Karpas-422 (cell line): ENCODE measurements at regions not wholly inside any gene's neighbourhood (a gene's known extent, or its start where the extent isn't known, plus 50 kb on each side); places are given as distances from the start of the nearest gene placed in this dataset.
"Not testable (repeated sequence)": the region's sequence is repeated elsewhere in the genome, so short reads cannot be mapped to it uniquely, and the experiment has no call there.

Experiments
- DNase-seq: peaks from one replicate; pipeline ENCODE4 v3.0.0-alpha.2; 2015
- H2AFZ ChIP-seq: fragments of 200-600 bp; sonication (generic); 2 replicates; pipeline ENCODE4 v1.6.1; 2014; ENCODE audit warnings: antibody characterized with exemption, low read length, mixed read lengths
- H3K27ac ChIP-seq: fragments of 200-600 bp; sonication (generic); 2 replicates; pipeline ENCODE4 v1.5.1; 2014; ENCODE audit warnings: mild to moderate bottlenecking, low read length, moderate library complexity
- H3K27me3 ChIP-seq: fragments of 200-600 bp; sonication (generic); 2 replicates; pipeline ENCODE4 v1.6.1; 2014; ENCODE audit warnings: low read length, mixed read lengths
- H3K36me3 ChIP-seq: fragments of 200-600 bp; sonication (generic); 2 replicates; pipeline ENCODE4 v1.6.1; 2014; ENCODE audit warnings: low read length, mixed read lengths; ENCODE audit not compliant: insufficient read depth
- H3K4me1 ChIP-seq: fragments of 200-600 bp; sonication (generic); 2 replicates; pipeline ENCODE4 v1.6.1; 2014; ENCODE audit warnings: mild to moderate bottlenecking, low read length, mixed read lengths
- H3K4me2 ChIP-seq: fragments of 200-600 bp; sonication (generic); 2 replicates; pipeline ENCODE4 v1.6.1; 2014; ENCODE audit warnings: low read length, low read depth, mild to moderate bottlenecking; ENCODE audit not compliant: poor library complexity, severe bottlenecking
- H3K4me3 ChIP-seq: fragments of 200-600 bp; sonication (generic); 2 replicates; pipeline ENCODE4 v1.5.1; 2014; ENCODE audit warnings: mild to moderate bottlenecking, antibody characterized with exemption, low read length, mixed read lengths
- H3K79me2 ChIP-seq: fragments of 200-600 bp; sonication (generic); 2 replicates; pipeline ENCODE4 v1.6.1; 2014; ENCODE audit warnings: mild to moderate bottlenecking, low read length, mixed read lengths
- H3K9ac ChIP-seq: fragments of 200-600 bp; sonication (generic); 2 replicates; pipeline ENCODE4 v1.6.0; 2014; ENCODE audit warnings: low read length
- H3K9me2 ChIP-seq: fragments of 200-600 bp; sonication (generic), shearing (Covaris generic); replicated peaks from 2 replicates; pipeline ENCODE4 v1.6.0; 2014; ENCODE audit warnings: mild to moderate bottlenecking, low read length, moderate library complexity; ENCODE audit not compliant: insufficient read depth
- H3K9me3 ChIP-seq: fragments of 300-700, 200-600 bp; sonication (generic); 2 replicates; pipeline ENCODE4 v1.6.1; 2014; ENCODE audit warnings: low read length, mixed read lengths
- H4K20me1 ChIP-seq: fragments of 200-600 bp; sonication (generic); 2 replicates; pipeline ENCODE4 v1.6.1; 2014; ENCODE audit warnings: mild to moderate bottlenecking, antibody characterized with exemption, low read length, low read depth; ENCODE audit not compliant: insufficient read depth

DNA sequence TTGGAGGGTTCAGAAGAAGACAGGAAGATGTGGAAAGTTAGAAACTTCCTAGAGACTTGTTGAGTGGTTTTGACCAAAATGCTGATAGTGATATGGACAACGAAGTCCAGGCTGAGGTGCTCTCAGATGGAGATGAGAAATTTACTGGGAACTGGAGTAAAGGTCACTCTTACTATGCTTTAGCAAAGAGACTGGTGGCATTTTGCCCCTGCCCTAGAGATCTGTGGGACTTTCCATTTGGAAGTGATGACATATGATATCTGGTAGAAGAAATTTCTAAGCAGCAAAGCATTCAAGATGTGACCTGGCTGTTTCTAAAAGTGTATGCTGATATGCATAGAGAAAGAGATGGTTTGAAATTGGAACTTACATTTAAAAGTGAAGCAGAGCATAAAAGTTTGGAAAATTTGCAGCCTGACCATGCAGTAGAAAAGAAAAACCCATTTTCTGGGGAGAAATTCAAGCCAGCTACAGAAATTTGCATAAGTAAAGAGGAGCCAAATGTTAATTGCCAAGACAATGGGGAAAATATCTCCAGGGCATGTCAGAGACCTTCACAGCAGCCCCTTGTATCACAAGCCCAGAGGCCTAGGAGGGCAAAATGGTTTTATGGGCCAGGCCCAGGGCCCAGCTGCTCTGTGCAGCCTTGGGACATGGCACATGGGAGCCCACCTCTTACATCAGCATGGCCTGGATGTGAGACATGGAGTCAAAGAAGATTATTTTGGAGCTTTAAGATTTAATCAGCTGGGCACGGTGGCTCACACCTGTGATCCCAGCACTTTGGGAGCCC, 63.1 kb upstream of the SLC1A4 start:
- not testable (repeated sequence) for H3K4me3 ChIP-seq, H3K9me2 ChIP-seq, H3K4me2 ChIP-seq, H2AFZ ChIP-seq, H3K9ac ChIP-seq, H4K20me1 ChIP-seq, H3K27me3 ChIP-seq, H3K9me3 ChIP-seq, DNase-seq
- peaks cover 17% of the 10 kb centered on the region for H3K36me3 ChIP-seq
- peaks cover 76% of the 10 kb centered on the region for H3K79me2 ChIP-seq
- peaks cover 57% of the 10 kb centered on the region for H3K4me1 ChIP-seq
- 0 out of 2 replicates have a peak overlapping the region, but pooled peaks have one; percentile 4 for H3K27ac ChIP-seq

DNA sequence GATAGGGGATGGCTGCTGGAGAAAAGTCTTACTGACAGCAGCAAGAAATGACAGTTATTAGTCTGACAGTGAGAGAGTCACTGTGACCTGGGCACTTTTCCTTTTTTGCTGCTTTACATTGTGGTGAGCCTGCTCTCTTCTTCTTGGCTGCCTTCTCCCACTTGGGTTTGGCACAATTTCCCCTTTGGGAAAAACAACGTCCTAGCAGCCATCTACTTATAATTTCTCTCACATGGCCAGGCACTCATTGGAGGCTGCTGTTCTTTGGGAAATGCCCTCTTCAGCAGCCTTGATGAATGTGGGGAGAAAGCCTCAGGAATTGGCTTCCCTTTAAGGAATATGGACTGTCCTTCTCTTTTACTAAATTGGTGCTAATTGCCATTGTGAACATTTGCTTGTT, 60.4 kb upstream of the SLC1A4 start:
- H3K27me3 ChIP-seq = no peaks in the 10 kb centered on the region
- H3K79me2 ChIP-seq = peaks cover 71% of the 10 kb centered on the region
- no peak overlapping the region; the same call in 1 of the 2 replicates for H3K9ac ChIP-seq
- no peaks in the 10 kb centered on the region for H4K20me1 ChIP-seq
- H3K4me2 ChIP-seq = peak overlapping the region; percentile 11
- no peak overlapping the region for H2AFZ ChIP-seq
- peaks cover 4% of the 10 kb centered on the region; the same call in 1 of the 2 replicates for H3K9me3 ChIP-seq
- H3K36me3 ChIP-seq = peaks cover 17% of the 10 kb centered on the region
- DNase-seq = no peak
- H3K27ac ChIP-seq = peak overlapping the region; percentile 93
- peaks cover 62% of the 10 kb centered on the region for H3K4me1 ChIP-seq
- H3K4me3 ChIP-seq = no peak overlapping the region
- H3K9me2 ChIP-seq = no peaks in the 10 kb centered on the region

DNA sequence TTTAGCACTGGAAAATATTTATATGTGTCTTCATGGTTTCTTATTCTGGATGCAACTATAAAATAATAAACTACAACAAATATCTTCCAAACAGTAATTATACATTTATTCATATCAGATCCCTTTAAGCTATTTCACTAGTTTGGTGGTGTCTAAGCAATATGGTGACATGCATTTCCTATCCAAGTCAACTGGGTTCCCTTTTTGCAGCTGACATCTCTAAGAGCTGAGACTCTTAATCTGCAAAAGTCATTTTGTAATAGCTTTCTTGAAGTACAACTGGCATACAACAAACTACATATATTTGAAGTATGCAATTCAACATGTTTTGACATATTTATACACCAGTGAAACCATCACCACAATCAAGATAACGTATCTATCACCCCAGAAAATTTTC, 59.9 kb upstream of the SLC1A4 start:
- peaks cover 62% of the 10 kb centered on the region for H3K4me1 ChIP-seq
- H3K27ac ChIP-seq = peak overlapping the region; percentile 93

DNA sequence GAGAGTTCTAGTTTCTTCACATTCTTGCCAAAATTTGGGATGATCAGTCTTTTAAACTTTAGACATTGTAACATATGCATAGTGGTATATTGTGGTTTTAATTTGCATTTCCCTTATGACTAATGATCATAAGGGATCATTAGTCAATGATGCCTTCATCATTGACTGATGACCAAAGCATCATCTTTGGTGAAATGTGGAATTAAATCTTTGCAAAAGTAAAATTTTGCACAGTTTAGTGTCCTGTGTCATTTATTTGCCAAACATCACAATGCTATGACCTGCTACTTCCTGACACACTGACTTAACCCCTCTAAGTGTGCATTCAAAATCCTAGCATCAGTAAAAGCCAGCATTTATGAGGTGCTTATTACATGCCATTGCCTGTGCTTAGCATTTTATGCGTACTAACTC, 58.9 kb upstream of the SLC1A4 start:
- Histone ChIP-seq H3K9me3 (peaks cover 9% of the 10 kb centered on the region; the same call in 1 of the 2 replicates), H4K20me1 (no peaks in the 10 kb centered on the region), H3K27me3 (no peaks in the 10 kb centered on the region), H3K4me1 (peaks cover 65% of the 10 kb centered on the region), H3K9ac (peak overlapping the region; percentile 73), H3K36me3 (peaks cover 17% of the 10 kb centered on the region), H3K79me2 (peaks cover 57% of the 10 kb centered on the region), H3K27ac (peak overlapping the region; percentile 93), H3K9me2 (no peaks in the 10 kb centered on the region), H3K4me3 (peak overlapping the region; percentile 65), H3K4me2 (peak overlapping the region; percentile 69), H2AFZ (no peak overlapping the region)
- peak; percentile 60 for DNase-seq

More for the DNA sequence above, 59.9 kb upstream of the SLC1A4 start:
- Histone ChIP-seq H3K9ac (no peak overlapping the region), H3K27me3 (no peaks in the 10 kb centered on the region), H2AFZ (no peak overlapping the region), H3K4me3 (no peak overlapping the region), H3K9me3 (peaks cover 4% of the 10 kb centered on the region; the same call in 1 of the 2 replicates), H3K79me2 (peaks cover 66% of the 10 kb centered on the region), H4K20me1 (no peaks in the 10 kb centered on the region), H3K36me3 (peaks cover 17% of the 10 kb centered on the region), H3K4me2 (peak overlapping the region; percentile 11), H3K9me2 (no peaks in the 10 kb centered on the region)
- peak; percentile 57 for DNase-seq

DNA sequence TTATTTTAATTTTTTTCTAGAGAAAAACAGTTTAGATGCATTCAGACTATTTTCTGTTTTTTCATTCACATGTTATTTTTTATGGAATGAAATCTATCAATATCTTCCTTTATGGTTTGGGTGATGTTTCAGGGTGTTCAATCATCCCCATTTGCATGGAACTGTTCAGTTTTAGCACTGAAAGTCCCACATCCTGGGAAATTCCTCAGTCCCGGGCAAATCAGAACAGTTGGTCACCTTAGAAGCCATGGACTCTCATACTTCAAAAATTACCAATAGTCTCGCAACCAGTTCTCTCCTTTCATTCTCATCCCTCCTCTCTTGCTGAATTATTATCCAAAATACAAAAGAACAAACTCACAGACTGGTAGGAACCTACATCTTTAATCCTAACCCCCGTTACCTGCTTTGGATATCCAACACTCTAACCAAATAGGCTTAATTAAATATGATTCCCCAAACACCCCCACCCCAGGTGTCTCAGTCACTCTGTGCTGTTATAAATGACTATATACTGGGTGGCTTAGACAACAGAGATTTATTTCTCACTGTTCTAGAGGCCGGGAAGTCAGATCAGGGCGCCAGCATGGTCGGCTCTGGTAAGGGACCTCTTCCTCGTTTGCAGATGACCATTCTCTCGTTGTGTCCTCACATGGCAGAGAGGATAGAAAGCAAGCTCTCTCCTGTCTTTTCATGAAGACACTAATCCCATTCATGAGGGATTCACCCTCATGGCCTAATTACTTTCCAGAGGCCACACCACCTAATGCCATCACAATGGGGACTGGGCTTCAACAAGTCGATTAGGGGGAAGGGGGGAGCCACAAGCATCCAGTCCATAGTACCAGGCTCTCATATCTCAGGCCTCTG, 57.7 kb upstream of the SLC1A4 start:
- H3K36me3 ChIP-seq = peaks cover 20% of the 10 kb centered on the region
- no peaks in the 10 kb centered on the region for H3K9me2 ChIP-seq
- H3K4me3 ChIP-seq = peak overlapping the region; percentile 65
- H3K27me3 ChIP-seq = no peaks in the 10 kb centered on the region
- peaks cover 65% of the 10 kb centered on the region for H3K4me1 ChIP-seq
- peak overlapping the region; percentile 93 for H3K27ac ChIP-seq
- no peaks in the 10 kb centered on the region for H4K20me1 ChIP-seq
- H3K4me2 ChIP-seq = peak overlapping the region; percentile 69
- peaks cover 49% of the 10 kb centered on the region for H3K79me2 ChIP-seq
- DNase-seq = peak; percentile 88
- H2AFZ ChIP-seq = no peak overlapping the region
- H3K9me3 ChIP-seq = peaks cover 17% of the 10 kb centered on the region
- peak overlapping the region; percentile 73 for H3K9ac ChIP-seq

DNA sequence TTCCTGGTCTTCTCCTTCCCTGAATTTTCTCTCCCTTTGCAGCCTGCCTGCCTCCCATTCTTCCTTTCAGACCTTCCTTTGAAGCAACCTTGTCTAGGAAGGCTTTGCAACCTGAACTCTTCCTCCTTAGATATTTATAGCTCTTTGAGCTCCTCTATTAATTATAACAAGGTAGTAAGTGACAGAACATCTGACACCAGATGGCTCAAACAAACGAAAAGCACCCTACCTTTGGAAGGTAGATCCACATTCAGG, 57.2 kb upstream of the SLC1A4 start:
- Histone ChIP-seq H3K27ac (peak overlapping the region; percentile 93), H3K4me3 (peak overlapping the region; percentile 65), H3K27me3 (no peaks in the 10 kb centered on the region), H4K20me1 (no peaks in the 10 kb centered on the region), H3K4me1 (peaks cover 69% of the 10 kb centered on the region), H3K36me3 (peaks cover 16% of the 10 kb centered on the region), H3K9me2 (no peaks in the 10 kb centered on the region), H3K79me2 (peaks cover 47% of the 10 kb centered on the region), H3K9ac (peak overlapping the region; percentile 73), H3K4me2 (peak overlapping the region; percentile 69), H3K9me3 (peaks cover 17% of the 10 kb centered on the region), H2AFZ (no peak overlapping the region)
- peak; percentile 68 for DNase-seq

DNA sequence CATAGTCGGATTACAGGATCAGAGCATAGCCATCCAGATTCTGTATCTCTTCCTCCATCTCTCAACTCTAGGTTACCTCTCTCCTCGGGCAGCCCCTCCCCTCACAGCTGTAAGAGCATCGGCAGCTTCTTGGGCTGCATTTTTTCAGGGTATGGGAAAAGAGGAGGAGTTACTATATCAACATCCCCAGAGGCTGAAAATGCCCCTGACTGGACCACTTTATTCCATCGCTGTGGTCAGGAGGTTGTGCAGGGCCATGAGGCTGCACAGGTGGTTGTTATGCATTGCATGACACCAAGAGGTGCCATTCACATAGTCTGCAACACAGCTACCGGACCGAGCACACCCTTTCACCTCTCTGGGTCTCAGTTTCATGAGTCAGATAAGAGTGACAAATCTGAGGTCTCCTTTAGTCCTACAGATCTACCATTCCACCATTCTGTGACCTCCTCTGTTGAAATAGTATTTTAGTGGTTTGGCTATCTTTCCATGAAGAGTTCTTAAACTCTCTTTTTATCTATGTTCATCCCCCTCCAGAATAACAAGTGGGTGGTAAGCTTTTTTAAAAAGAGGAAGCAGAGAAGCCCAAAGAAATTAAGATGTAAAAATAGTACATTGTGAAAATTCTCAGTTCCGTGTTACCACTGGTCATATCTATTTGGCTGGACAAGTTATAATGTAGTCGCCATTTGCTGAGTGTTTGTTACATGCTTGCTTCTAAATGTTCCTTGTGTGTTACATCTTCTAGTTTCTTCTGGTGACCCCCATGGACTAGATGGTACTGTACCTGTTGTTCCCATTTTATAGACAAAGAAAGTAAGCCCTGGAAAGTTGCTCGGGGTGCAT, 56.6 kb upstream of the SLC1A4 start:
- Histone ChIP-seq H4K20me1 (no peaks in the 10 kb centered on the region), H3K9ac (peak overlapping the region; percentile 73), H3K4me1 (peaks cover 74% of the 10 kb centered on the region), H3K9me2 (no peaks in the 10 kb centered on the region), H3K79me2 (peaks cover 42% of the 10 kb centered on the region), H3K4me3 (peak overlapping the region; percentile 65), H3K27me3 (no peaks in the 10 kb centered on the region), H3K4me2 (peak overlapping the region; percentile 69), H3K27ac (peak overlapping the region; percentile 93), H3K36me3 (peaks cover 11% of the 10 kb centered on the region), H3K9me3 (peaks cover 14% of the 10 kb centered on the region), H2AFZ (no peak overlapping the region)
- DNase-seq = peak; percentile 90
